Stomach smooth muscle (tissue), 2 donors: ENCODE measurements at regions not wholly inside any gene's neighbourhood (a gene's known extent, or its start where the extent isn't known, plus 50 kb on each side); places are given as distances from the start of the nearest gene placed in this dataset.
"Not testable (repeated sequence)": the region's sequence is repeated elsewhere in the genome, so short reads cannot be mapped to it uniquely, and the experiment has no call there.

Source experiments
- H3K27ac ChIP-seq: one replicate; pipeline ENCODE4 v1.7.0; 2013; ENCODE audit warnings: mild to moderate bottlenecking, low read length, inconsistent platforms
- H3K27me3 ChIP-seq, 2 donors: one replicate each; pipeline ENCODE4 v1.7.0; 2013; ENCODE audit warnings: low read length in 2 of 2; ENCODE audit not compliant: insufficient read depth in 2 of 2, control insufficient read depth in 1 of 2
- H3K36me3 ChIP-seq, 2 donors: one replicate each; pipeline ENCODE4 v1.7.0; 2013; ENCODE audit warnings: low read length in 2 of 2; ENCODE audit not compliant: control insufficient read depth in 2 of 2, insufficient read depth in 2 of 2
- H3K4me1 ChIP-seq: one replicate; pipeline ENCODE4 v1.7.0; 2013; ENCODE audit warnings: low read length; ENCODE audit not compliant: control insufficient read depth, insufficient read depth
- H3K4me3 ChIP-seq, 2 donors: one replicate each; pipeline ENCODE4 v1.7.0; 2013; ENCODE audit warnings: low read length in 2 of 2
- H3K9ac ChIP-seq, 2 donors: one replicate each; pipeline ENCODE4 v1.7.0; 2013; ENCODE audit warnings: low read length in 2 of 2, mild to moderate bottlenecking in 1 of 2
- H3K9me3 ChIP-seq, 2 donors: one replicate each; pipeline ENCODE4 v1.7.0; 2013; ENCODE audit warnings: low read length in 2 of 2; ENCODE audit not compliant: control insufficient read depth in 2 of 2
- donor health status: healthy.
- donor health status: Pancreatic carcinoma.

- no peaks in the 10 kb centered on the region for H3K36me3 ChIP-seq
- H3K27me3 ChIP-seq: no peaks in the 10 kb centered on the region
- no peaks in the 10 kb centered on the region for H3K9me3 ChIP-seq
- no peak overlapping the region for H3K27ac ChIP-seq
- no peak overlapping the region for H3K4me3 ChIP-seq
- H3K4me1 ChIP-seq: no peaks in the 10 kb centered on the region
- no peak overlapping the region for H3K9ac ChIP-seq
These were observed 852.5 kb upstream of the TENM4 start for GRCh38 chr11:80293293-80293692.

- Histone ChIP-seq H3K9me3 (no peaks in the 10 kb centered on the region), H3K4me3 (no peak overlapping the region), H3K4me1 (no peaks in the 10 kb centered on the region), H3K9ac (no peak overlapping the region), H3K36me3 (no peaks in the 10 kb centered on the region), H3K27me3 (no peaks in the 10 kb centered on the region), H3K27ac (no peak overlapping the region)
These were observed 844.3 kb upstream of the TENM4 start for GRCh38 chr11:80284946-80285785.

- Histone ChIP-seq H3K9me3 (no peaks in the 10 kb centered on the region), H3K27me3 (no peaks in the 10 kb centered on the region), H3K9ac (no peak overlapping the region), H3K4me1 (no peaks in the 10 kb centered on the region), H3K4me3 (no peak overlapping the region), H3K36me3 (no peaks in the 10 kb centered on the region), H3K27ac (no peak overlapping the region)
These were observed 841.8 kb upstream of the TENM4 start for GRCh38 chr11:80282643-80283042.

GRCh38 chr11:80281194-80281593, 840.4 kb upstream of the TENM4 start:
- no peaks in the 10 kb centered on the region for H3K4me1 ChIP-seq
- H3K27me3 ChIP-seq: no peaks in the 10 kb centered on the region
- no peaks in the 10 kb centered on the region for H3K36me3 ChIP-seq
- no peaks in the 10 kb centered on the region for H3K9me3 ChIP-seq
- H3K9ac ChIP-seq: no peak overlapping the region
- H3K27ac ChIP-seq: no peak overlapping the region
- no peak overlapping the region for H3K4me3 ChIP-seq

DNA sequence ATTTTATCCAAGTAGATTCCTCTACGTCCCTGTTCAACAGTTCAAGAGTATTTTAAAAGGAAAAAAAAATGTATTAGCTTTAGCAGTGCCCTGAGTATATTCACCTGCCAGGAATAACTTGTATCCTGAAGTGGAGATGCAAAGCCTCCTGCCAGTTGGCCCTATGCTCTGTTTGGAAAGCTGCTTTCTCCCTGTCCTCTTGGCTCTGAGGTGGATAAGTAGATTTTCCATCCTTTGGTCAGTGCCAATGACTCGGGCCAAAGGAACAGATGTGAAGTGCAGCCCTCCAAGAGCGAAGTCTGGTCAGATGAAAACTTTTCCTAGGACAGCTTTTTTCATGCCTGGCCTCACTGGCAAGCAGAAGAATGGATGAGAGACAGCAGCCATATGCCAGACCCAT, 839.9 kb upstream of the TENM4 start:
- Histone ChIP-seq H3K4me3 (no peak overlapping the region), H3K27ac (no peak overlapping the region), H3K9me3 (no peaks in the 10 kb centered on the region), H3K4me1 (no peaks in the 10 kb centered on the region), H3K9ac (no peak overlapping the region), H3K27me3 (no peaks in the 10 kb centered on the region), H3K36me3 (no peaks in the 10 kb centered on the region)

DNA sequence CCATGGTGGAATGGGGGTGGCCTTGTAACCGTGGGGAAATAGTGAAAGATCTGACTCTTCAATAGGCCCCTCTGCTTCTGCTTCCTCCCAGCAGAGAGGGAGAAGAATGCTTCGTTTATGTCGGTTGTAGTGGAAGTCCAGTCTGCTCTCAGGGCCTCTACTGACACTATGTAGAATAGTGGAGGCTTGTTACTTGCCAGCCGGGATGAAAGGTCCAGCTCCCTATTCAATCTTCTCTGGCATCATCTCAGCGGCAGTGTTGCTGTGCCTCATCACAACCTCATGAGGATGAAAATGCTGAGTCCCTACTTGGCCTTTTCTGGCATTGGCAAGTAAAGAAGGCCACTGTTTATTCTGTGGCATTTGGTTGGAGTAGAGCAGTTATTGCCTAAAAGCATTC, 820.9 kb upstream of the TENM4 start:
- no peak overlapping the region for H3K9ac ChIP-seq

DNA sequence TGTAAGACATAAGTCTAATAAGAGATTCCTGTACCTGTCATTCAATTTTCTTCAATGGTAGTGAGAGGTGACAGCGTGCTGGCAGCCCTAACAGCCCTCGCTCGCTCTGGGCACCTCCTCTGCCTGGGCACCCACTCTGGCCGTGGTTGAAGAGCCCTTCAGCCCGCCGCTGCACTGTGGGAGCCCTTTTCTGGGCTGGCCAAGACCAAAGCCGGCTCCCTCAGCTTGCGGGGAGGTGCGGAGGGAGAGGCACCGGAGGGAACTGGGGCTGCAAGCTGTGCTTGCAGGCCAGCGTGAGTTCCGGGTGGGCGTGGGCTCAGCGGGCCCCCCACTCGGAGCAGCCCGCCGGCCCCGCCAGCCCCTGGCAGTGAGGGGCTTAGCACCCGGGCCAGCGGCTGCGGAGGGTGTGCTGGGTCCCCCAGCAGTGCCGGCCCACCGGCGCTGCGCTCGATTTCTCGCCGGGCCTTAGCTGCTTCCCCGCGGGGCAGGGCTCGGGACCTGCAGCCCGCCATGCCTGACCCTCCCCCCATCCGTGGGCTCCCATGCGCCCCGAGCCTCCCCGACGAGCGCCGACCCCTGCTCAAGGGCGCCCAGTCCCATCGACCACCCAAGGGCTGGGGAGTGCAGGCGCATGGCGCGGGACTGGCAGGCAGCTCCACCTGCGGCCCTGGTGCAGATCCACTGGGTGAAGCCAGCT, 816.6 kb upstream of the TENM4 start:
- not testable (repeated sequence) for H3K27me3 ChIP-seq, H3K9ac ChIP-seq, H3K27ac ChIP-seq, H3K4me3 ChIP-seq, H3K36me3 ChIP-seq, H3K9me3 ChIP-seq, H3K4me1 ChIP-seq

More for the DNA sequence above, 820.9 kb upstream of the TENM4 start:
- no peak overlapping the region for H3K27ac ChIP-seq
- H3K4me1 ChIP-seq: no peaks in the 10 kb centered on the region
- H3K4me3 ChIP-seq: no peak overlapping the region
- H3K36me3 ChIP-seq: no peaks in the 10 kb centered on the region
- no peaks in the 10 kb centered on the region for H3K27me3 ChIP-seq
- H3K9me3 ChIP-seq: no peaks in the 10 kb centered on the region

DNA sequence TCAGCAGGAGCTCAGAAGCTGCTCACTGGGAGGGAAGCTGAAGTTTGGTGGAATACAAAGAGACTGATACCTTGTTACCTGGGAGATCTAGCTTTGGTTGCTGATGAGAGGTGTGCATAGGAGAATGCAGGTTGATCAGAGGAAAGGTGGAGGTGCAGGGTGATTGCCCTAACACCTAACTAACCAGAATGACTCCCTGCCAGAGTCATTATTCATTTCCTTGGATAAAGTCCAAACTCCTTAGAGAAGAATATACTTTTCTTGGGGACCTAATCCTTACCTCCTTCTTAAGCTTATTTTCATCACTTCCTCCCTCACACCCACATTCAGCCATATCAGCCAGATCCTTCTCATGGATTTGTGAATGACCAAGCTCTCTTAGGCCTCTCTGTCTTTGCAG, 814.2 kb upstream of the TENM4 start:
- no peak overlapping the region for H3K27ac ChIP-seq
- H3K9ac ChIP-seq: no peak overlapping the region
- no peaks in the 10 kb centered on the region for H3K4me1 ChIP-seq
- H3K9me3 ChIP-seq: no peaks in the 10 kb centered on the region
- no peak overlapping the region for H3K4me3 ChIP-seq
- H3K36me3 ChIP-seq: no peaks in the 10 kb centered on the region
- no peaks in the 10 kb centered on the region for H3K27me3 ChIP-seq

GRCh38 chr11:80241766-80242165, 800.9 kb upstream of the TENM4 start:
- H3K4me3 ChIP-seq: no peak overlapping the region
- no peak overlapping the region for H3K27ac ChIP-seq
- H3K4me1 ChIP-seq: no peaks in the 10 kb centered on the region
- no peaks in the 10 kb centered on the region for H3K9me3 ChIP-seq
- H3K36me3 ChIP-seq: no peaks in the 10 kb centered on the region
- no peaks in the 10 kb centered on the region for H3K27me3 ChIP-seq
- no peak overlapping the region for H3K9ac ChIP-seq

- Histone ChIP-seq H3K9me3 (no peaks in the 10 kb centered on the region), H3K4me3 (no peak overlapping the region), H3K36me3 (no peaks in the 10 kb centered on the region), H3K4me1 (no peaks in the 10 kb centered on the region), H3K27me3 (no peaks in the 10 kb centered on the region), H3K27ac (no peak overlapping the region), H3K9ac (no peak overlapping the region)
These were observed 799.4 kb upstream of the TENM4 start for GRCh38 chr11:80240245-80240644.

DNA sequence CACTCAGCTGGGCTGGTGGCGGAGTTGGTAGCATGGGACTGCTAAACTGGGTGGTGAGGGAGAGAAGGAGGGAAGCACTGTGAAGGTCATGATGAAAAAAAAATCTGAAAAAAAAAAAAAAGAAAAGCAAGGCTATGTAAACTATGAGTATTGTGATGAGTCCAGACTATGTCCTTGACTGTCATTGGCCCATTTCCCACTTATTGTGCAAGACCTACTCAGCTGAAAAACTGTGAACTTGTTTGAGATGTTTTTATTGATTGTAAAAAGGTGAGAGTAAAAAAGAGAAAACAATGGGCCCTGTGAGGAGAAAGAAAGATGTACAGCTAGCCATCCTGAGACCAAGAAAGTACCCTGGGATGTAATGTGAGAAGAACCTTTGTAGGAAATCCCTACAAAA, 798.4 kb upstream of the TENM4 start:
- H3K4me1 ChIP-seq: no peaks in the 10 kb centered on the region
- no peak overlapping the region for H3K4me3 ChIP-seq
- no peaks in the 10 kb centered on the region for H3K27me3 ChIP-seq
- no peak overlapping the region for H3K9ac ChIP-seq
- no peak overlapping the region for H3K27ac ChIP-seq
- no peaks in the 10 kb centered on the region for H3K36me3 ChIP-seq
- H3K9me3 ChIP-seq: no peaks in the 10 kb centered on the region
